HCT116 (cell line): ENCODE measurements at regions not wholly inside any gene's neighbourhood (a gene's known extent, or its start where the extent isn't known, plus 50 kb on each side); places are given as distances from the start of the nearest gene placed in this dataset.

Experiments used
- ATAC-seq: fragments of 200-7000 bp; cut with Tn5 transposase; 2 replicates; pipeline ENCODE4 v1.9.1; 2020; ENCODE audit warnings: mild to moderate bottlenecking, moderate library complexity
- BruUV-seq: library from RNA; stranded (reverse); fragments of 400-500 nt; replicated peaks from 2 replicates; lab custom pipeline; 2021; lab: Mats Ljungman, UMichigan
- CTCF ChIA-PET: fragments of 300-600 bp; sonication (Branson Sonifier 250); formaldehyde crosslinking; loops from one replicate; lab custom pipeline; 2021; ENCODE audit warnings: antibody characterized with exemption; lab: Charles Lee
- POLR2A ChIA-PET: fragments of 300-600, 350-600 bp; sonication (Branson Sonifier 250); formaldehyde crosslinking; loops from one replicate; lab custom pipeline; 2021; ENCODE audit warnings: antibody characterized with exemption; lab: Charles Lee
- RAD21 ChIA-PET, 2 experiments: fragments of 300-600 bp; sonication (Branson Sonifier 250); formaldehyde crosslinking; loops; one replicate each; lab custom pipeline; 2023; ENCODE audit warnings: low total read pairs in 2 of 2; ENCODE audit not compliant: uncharacterized antibody in 2 of 2, unreplicated experiment in 2 of 2, low non-redundant PET in 1 of 2; lab: Charles Lee
- DNase-seq: peaks from one replicate; pipeline ENCODE4 v3.0.0-alpha.2; 2010; ENCODE audit warnings: low read depth, low spot score
- H2AFZ ChIP-seq: fragments of 200-600 bp; shearing (Covaris generic), sonication (generic); 2 replicates; pipeline ENCODE4 v1.6.1; 2017; ENCODE audit warnings: low read depth, mixed run types, mixed read lengths, antibody characterized with exemption, low read length; ENCODE audit not compliant: poor library complexity, severe bottlenecking
- H3K27ac ChIP-seq: 2 replicates; pipeline ENCODE4 v1.5.1; 2012; ENCODE audit warnings: low read depth, low read length
- H3K27me3 ChIP-seq: fragments of 200-600 bp; sonication (generic); 2 replicates; pipeline ENCODE4 v1.6.1; 2016; ENCODE audit warnings: mixed run types, low read length, mixed read lengths; ENCODE audit not compliant: insufficient read depth
- H3K36me3 ChIP-seq, 2 experiments: fragments of 200-500 bp in 1 of 2; fragments of 200-600 bp in 1 of 2; sonication (Bioruptor generic) in 1 of 2; sonication (generic) in 1 of 2; 2 replicates each; pipeline versions ENCODE4 v1.5.1 to v1.6.1; 2014 to 2016; ENCODE audit warnings: low read length in 2 of 2, inconsistent platforms in 1 of 2, mixed read lengths in 1 of 2, mixed run types in 1 of 2; ENCODE audit not compliant: insufficient read depth in 2 of 2, control insufficient read depth in 1 of 2
- H3K4me1 ChIP-seq, 2 experiments: fragments of 200-600 bp in 1 of 2; sonication (generic) in 1 of 2; 2 replicates each; pipeline versions ENCODE4 v1.5.1 to v1.6.1; 2012 to 2017; ENCODE audit warnings: low read length in 2 of 2, inconsistent platforms in 1 of 2, mild to moderate bottlenecking in 1 of 2, mixed read lengths in 1 of 2, mixed run types in 1 of 2, moderate library complexity in 1 of 2; ENCODE audit not compliant: insufficient read depth in 2 of 2, control insufficient read depth in 1 of 2
- H3K4me2 ChIP-seq: fragments of 200-600 bp; sonication (generic); 2 replicates; pipeline ENCODE4 v1.6.1; 2017; ENCODE audit warnings: mixed run types, low read length, mixed read lengths
- H3K4me3 ChIP-seq, 2 experiments: fragments of 200-600 bp in 1 of 2; sonication (generic) in 1 of 2; replicated peaks in 1 of 2; 2 replicates each; pipeline ENCODE4 v1.5.1; 2011 to 2016; ENCODE audit warnings: low read length in 2 of 2, control low read depth in 1 of 2, low read depth in 1 of 2, mild to moderate bottlenecking in 1 of 2, mixed read lengths in 1 of 2, mixed run types in 1 of 2
- H3K79me2 ChIP-seq: fragments of 200-600 bp; sonication (generic); 2 replicates; pipeline ENCODE4 v1.6.1; 2017; ENCODE audit warnings: mild to moderate bottlenecking, mixed run types, low read length, moderate library complexity, mixed read lengths; ENCODE audit not compliant: insufficient read depth
- H3K9ac ChIP-seq: fragments of 200-600 bp; sonication (generic); 2 replicates; pipeline ENCODE4 v1.6.1; 2016; ENCODE audit warnings: low read length, mixed read lengths
- H3K9me2 ChIP-seq: fragments of 200-600 bp; sonication (generic), shearing (Covaris generic); 2 replicates; pipeline ENCODE4 v1.6.1; 2017; ENCODE audit warnings: mixed run types, mild to moderate bottlenecking, moderate library complexity; ENCODE audit not compliant: insufficient read depth
- H3K9me3 ChIP-seq, 2 experiments: fragments of 200-500 bp in 1 of 2; fragments of 200-600 bp in 1 of 2; sonication (Bioruptor generic) in 1 of 2; sonication (generic) in 1 of 2; 2 replicates each; pipeline ENCODE4 v1.6.1; 2014 to 2017; ENCODE audit warnings: low read length in 2 of 2, mixed read lengths in 2 of 2, inconsistent platforms in 1 of 2, low read depth in 1 of 2, mild to moderate bottlenecking in 1 of 2, mixed run types in 1 of 2, moderate library complexity in 1 of 2; ENCODE audit not compliant: control insufficient read depth in 1 of 2, insufficient read depth in 1 of 2
- H4K20me1 ChIP-seq: fragments of 200-600 bp; sonication (generic), shearing (Covaris generic); 2 replicates; pipeline ENCODE4 v1.6.1; 2017; ENCODE audit warnings: mixed run types, mild to moderate bottlenecking, moderate library complexity; ENCODE audit not compliant: insufficient read depth
- CTCF ChIP-seq, 3 experiments: fragments of 200-600 bp in 1 of 3; sonication (generic) in 1 of 3; IDR thresholded peaks in 2 of 3; conservative IDR thresholded peaks in 1 of 3; 2 replicates each; pipeline ENCODE4 v1.5.1; 2012 to 2017; ENCODE audit warnings: low read depth in 2 of 3, low read length in 2 of 3, antibody characterized with exemption in 1 of 3, borderline replicate concordance in 1 of 3, control low read depth in 1 of 3, mild to moderate bottlenecking in 1 of 3, mixed read lengths in 1 of 3, mixed run types in 1 of 3, moderate library complexity in 1 of 3; ENCODE audit not compliant: insufficient read depth in 1 of 3
- EGR1 ChIP-seq: IDR thresholded peaks from 2 replicates; pipeline ENCODE4 v1.6.1; 2012; ENCODE audit warnings: low read depth
- ELF1 ChIP-seq: IDR thresholded peaks from 2 replicates; pipeline ENCODE4 v1.6.1; 2012; ENCODE audit warnings: low read depth, borderline replicate concordance
- EZH2phosphoT487 ChIP-seq: fragments of 200-600 bp; IDR thresholded peaks from 2 replicates; pipeline ENCODE4 v1.6.1; 2018; ENCODE audit warnings: antibody characterized with exemption, borderline replicate concordance
- FOSL1 ChIP-seq: IDR thresholded peaks from 2 replicates; pipeline ENCODE4 v1.6.1; 2012; ENCODE audit warnings: low read depth
- JUND ChIP-seq: IDR thresholded peaks from 2 replicates; pipeline ENCODE4 v1.6.1; 2012
- MAX ChIP-seq: IDR thresholded peaks from 2 replicates; pipeline ENCODE4 v1.6.1; 2012
- POLR2AphosphoS5 ChIP-seq: IDR thresholded peaks from 2 replicates; pipeline ENCODE4 v1.6.1; 2011; ENCODE audit warnings: mild to moderate bottlenecking, low read depth, low read length, moderate library complexity
- SP1 ChIP-seq: IDR thresholded peaks from 2 replicates; pipeline ENCODE4 v1.6.1; 2012; ENCODE audit warnings: low read depth
- TCF7L2 ChIP-seq: IDR thresholded peaks from 2 replicates; pipeline ENCODE4 v1.7.0; 2011; ENCODE audit warnings: borderline replicate concordance, inconsistent platforms; ENCODE audit not compliant: insufficient read depth, insufficient read length; ENCODE audit errors: extremely low read depth
- YY1 ChIP-seq: IDR thresholded peaks from 2 replicates; pipeline ENCODE4 v1.6.1; 2011; ENCODE audit warnings: low read length, low read depth, moderate library complexity, mild to moderate bottlenecking; ENCODE audit not compliant: insufficient replicate concordance; ENCODE audit errors: extremely low read depth
- ZFX ChIP-seq: fragments of 450-650 bp; IDR thresholded peaks from 2 replicates; pipeline ENCODE4 v1.6.1; 2017
- intact Hi-C: fragments of 100-400 bp; cut with micrococcal nuclease; formaldehyde crosslinking; loops from 2 replicates; pipeline ENCODE4 v1.10.0; 2022
- TF ChIP-seq, protein P1 (sequence below): IDR thresholded peaks from 2 replicates; pipeline ENCODE4 v1.6.1; 2011; ENCODE audit warnings: mild to moderate bottlenecking, low read length, moderate library complexity; ENCODE audit not compliant: insufficient replicate concordance; ENCODE audit errors: extremely low read depth

- Histone ChIP-seq H3K36me3 (no peaks in the 10 kb centered on the region), H2AFZ (no peak overlapping the region), H3K9me3 (no peaks in the 10 kb centered on the region), H3K27ac (no peak overlapping the region), H3K79me2 (no peaks in the 10 kb centered on the region), H4K20me1 (no peaks in the 10 kb centered on the region), H3K9me2 (no peaks in the 10 kb centered on the region; the same call in 1 of the 2 replicates), H3K27me3 (peaks cover 21% of the 10 kb centered on the region), H3K9ac (no peak overlapping the region), H3K4me1 (no peaks in the 10 kb centered on the region), H3K4me3 (no peak overlapping the region), H3K4me2 (no peak overlapping the region)
- ChIA-PET RAD21 (no interaction called here), POLR2A (no interaction called here), CTCF (no interaction called here)
- no peak for TF ChIP-seq SP1
- TF ChIP-seq, protein P1, sequence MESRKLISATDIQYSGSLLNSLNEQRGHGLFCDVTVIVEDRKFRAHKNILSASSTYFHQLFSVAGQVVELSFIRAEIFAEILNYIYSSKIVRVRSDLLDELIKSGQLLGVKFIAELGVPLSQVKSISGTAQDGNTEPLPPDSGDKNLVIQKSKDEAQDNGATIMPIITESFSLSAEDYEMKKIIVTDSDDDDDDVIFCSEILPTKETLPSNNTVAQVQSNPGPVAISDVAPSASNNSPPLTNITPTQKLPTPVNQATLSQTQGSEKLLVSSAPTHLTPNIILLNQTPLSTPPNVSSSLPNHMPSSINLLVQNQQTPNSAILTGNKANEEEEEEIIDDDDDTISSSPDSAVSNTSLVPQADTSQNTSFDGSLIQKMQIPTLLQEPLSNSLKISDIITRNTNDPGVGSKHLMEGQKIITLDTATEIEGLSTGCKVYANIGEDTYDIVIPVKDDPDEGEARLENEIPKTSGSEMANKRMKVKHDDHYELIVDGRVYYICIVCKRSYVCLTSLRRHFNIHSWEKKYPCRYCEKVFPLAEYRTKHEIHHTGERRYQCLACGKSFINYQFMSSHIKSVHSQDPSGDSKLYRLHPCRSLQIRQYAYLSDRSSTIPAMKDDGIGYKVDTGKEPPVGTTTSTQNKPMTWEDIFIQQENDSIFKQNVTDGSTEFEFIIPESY = no peak
- TF ChIP-seq TCF7L2 = no peak
- TF ChIP-seq ELF1 = no peak
- TF ChIP-seq YY1 = no peak
- TF ChIP-seq MAX = no peak
- TF ChIP-seq JUND = no peak
- TF ChIP-seq CTCF (IDR thresholded peaks at IDR 0.05 in 2 of 3, conservative IDR thresholded peaks at IDR 0.05 in 1 of 3; ENCODE audit: borderline replicate concordance in 1 of 3, insufficient read depth in 1 of 3, low read depth in 2 of 3, low read length in 2 of 3) = no peak
- no peak for TF ChIP-seq EZH2phosphoT487
- no peak for TF ChIP-seq POLR2AphosphoS5
- no peak for TF ChIP-seq FOSL1
- no peak for TF ChIP-seq ZFX
- TF ChIP-seq EGR1 = no peak
- ATAC-seq = peak; percentile 65
- no TSS peak for BruUV-seq
- intact Hi-C loops = no loop called here
- no peak for DNase-seq
These were observed 148.2 kb upstream of the HNRNPA3 start for GRCh38 chr2:177064422-177064821.
